Urothelium cell line (cell line): ENCODE measurements at regions not wholly inside any gene's neighbourhood (a gene's known extent, or its start where the extent isn't known, plus 50 kb on each side); places are given as distances from the start of the nearest gene placed in this dataset.
"Not testable (repeated sequence)": the region's sequence is repeated elsewhere in the genome, so short reads cannot be mapped to it uniquely, and the experiment has no call there.

Experiments
- DNase-seq: peaks from one replicate; pipeline ENCODE4 v3.0.0; 2011; ENCODE audit warnings: low spot score, mixed read lengths
- FAIRE-seq: peaks from 2 replicates; lab custom pipeline; 2011; peaks lifted over from hg19 to GRCh38; lab: Jason Lieb, UNC

DNA sequence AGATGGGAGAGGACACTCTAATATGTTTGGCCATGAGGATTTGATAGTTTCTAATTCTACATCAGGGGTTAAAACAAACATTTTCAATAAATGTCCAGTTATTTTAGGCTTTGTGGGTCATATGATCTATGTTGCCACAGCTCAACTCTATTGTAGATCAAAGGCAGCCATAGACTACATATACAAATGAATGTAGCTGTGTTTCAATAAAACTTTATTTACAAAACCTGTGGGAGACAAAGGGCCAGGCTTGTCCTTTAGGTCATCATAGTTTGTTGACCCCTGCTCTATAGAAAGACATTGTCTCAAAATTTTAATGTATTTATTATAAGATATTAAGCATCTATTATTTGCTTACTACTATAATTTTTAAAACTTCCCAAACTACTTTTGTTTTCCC is 325.4 kb upstream of the MEF2C start:
- no peak for FAIRE-seq
- DNase-seq: no peak

DNA sequence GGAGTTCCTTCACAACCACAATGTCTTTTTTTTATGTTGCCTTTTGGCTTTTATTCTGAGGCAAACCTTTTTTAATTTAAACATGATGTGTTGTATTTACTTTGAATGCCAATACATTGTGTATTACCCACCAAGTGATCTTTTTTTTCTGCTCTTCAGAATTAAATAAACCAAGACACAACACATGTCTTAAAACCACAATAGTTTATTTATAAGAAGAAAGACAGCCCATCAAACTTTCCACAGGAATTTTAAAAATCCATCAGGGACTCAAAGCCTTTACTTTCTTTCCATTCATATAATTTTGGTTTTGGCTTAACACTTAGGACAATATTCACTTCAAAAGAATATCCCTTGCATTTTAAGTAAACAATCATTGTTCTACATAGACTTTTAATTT is 321.8 kb upstream of the MEF2C start:
- no peak for FAIRE-seq
- DNase-seq: no peak

DNA sequence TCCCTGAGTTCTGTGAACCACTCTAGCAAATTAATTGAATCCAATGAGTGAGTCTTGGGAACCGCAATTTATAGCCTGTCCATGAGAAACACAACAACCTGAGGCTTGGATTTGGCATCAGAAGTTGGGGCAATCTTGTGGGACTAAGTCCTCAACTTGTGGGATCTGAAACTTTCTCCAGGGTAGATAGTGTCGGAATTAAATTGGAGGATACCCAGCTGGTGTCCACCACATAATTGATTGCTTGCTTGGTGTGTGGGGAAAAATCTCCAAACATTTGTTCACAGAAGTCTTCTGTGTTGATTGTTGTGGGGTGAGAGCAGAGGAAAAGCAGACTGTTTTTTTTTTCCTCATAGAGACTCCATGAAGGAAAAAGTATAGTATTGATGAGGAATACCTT is 320.6 kb upstream of the MEF2C start:
- DNase-seq (no peak), FAIRE-seq (no peak)

DNA sequence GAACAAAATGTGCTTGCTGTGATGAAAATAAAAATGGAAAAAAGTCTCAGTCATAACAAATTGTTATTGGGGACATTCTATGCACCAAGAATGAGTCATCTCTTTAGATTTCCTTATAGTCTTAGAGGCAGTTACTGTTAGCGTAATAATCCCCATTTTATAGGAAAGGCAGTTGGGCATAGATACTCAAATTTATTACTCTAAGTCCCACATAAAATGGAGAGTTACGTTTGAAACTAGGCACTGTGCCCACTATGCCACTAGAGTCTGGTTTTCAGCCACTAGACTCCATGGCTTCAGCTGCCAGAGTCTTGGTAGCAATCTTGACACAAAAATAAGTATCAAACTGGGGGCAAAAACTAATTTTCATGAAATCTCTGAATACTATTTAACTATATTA is 317.9 kb upstream of the MEF2C start:
- FAIRE-seq (no peak), DNase-seq (no peak)

DNA sequence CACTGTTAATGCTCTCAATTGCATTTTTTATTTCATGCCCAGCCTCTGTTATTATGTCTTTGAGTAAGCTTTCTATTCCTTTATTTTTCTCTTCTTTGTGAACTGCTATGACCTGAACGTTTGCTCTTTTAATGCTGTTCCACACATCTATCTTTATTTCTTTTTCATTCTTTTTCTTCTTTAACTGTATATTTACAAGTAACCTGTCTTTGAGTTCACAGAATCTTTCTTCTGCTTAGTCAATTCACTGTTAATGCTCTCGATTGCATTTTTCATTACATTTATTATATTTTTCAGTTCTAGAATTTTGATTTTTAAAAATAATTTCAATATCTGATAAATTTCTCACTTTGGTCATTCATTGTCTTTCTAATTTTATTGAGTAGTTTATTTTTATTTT is 316.3 kb upstream of the MEF2C start:
- FAIRE-seq (no peak), DNase-seq (no peak)

DNA sequence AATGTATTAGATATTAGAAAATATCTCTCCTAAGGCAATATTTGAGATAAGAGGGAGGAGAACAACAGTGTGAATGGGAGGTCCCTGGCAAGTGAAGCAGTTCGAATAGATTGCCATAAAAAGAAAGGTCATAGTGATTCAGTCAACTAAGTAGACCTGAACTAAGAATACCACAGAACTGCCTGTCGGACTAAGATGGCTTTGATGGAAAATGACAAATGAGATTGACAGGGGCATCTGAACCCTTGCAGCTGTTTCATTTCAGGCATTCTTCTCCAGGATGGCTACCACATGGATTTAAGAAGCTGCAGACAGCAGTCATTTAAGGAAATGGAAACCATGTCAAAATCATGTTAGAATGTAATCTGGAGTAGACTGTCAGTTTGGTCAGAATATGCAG is 308.4 kb upstream of the MEF2C start:
- DNase-seq (no peak), FAIRE-seq (no peak)

DNA sequence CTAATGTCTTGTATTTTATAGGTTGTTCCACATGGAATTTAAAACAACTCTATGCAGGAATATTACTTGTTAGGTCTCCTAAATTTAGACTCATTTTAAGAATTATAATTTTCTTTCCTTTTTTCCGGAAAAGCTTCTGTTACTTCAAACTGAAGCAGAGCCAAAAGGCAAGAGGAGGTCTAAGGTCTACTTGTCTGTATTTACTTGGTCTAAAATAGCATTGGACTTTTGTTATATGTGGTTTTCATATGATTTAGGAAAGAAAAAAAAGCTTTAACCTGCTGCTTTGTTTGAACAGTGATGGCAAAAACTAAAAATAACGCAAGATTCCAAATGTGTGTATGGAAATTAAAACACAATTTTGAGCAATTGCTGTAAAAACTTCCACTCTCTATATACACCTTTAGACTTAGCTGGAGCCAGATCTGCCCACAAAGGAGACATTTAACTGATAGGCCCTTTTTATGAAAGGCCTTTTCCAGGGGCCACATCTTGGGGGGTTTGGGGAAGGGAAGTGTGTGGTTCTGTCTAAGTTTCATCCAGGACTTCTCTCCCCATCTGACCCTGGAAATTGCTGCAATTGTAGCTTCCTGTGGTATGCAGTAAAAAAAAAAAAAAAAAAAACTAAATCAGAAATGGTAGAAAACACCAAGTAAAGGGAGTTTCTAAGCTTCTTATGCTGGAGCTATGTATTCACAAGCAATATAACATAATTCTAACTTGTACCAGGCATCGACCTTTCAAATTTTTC is 307.7 kb upstream of the MEF2C start:
- FAIRE-seq (no peak), DNase-seq (no peak)

DNA sequence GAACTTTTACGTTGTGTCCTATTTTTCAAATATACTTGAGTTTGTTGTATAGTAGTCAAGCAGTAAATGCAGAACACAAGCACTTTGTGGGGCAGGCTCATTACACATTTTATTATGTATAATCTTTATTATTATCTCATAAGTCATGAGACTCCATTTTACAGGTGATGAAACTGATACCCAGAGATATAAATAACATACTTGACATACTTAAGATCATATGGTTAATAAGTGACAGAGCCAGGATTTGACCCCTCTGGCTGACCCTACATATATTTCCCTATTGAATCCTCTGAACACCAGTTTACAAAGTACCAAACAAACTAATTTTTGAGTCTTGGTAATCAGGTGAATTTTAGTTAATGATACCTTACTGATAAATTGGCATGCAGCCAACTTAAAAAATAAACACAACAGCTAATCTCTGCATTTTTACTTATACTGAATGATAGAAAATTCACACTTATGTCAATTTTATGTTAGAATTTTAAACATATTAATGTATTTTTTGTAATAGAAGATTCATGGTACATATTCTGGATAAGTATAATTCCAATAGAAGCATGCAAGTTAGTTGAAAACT is 305.0 kb upstream of the MEF2C start:
- no peak for FAIRE-seq

DNA sequence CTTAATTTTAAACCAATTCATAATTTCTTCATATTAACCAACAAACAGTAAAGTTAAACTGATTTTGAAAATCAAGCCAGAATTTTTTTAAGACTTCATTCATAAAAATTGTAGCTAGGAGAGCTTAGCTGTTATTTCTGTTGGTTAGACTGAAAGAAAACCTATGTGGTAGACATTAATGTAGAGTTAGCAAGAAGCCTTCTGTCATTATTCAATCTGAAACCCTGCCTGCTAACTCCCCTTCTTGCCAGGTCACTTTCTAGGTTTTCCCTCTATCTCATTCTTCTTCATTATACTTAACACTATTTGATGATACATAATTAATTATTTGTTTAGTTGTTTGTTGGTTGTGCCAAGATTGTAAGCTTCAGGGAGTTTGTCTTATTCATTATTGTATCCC is 304.3 kb upstream of the MEF2C start:
- DNase-seq (no peak), FAIRE-seq (no peak)

More for the DNA sequence above, 305.0 kb upstream of the MEF2C start:
- no peak for DNase-seq

DNA sequence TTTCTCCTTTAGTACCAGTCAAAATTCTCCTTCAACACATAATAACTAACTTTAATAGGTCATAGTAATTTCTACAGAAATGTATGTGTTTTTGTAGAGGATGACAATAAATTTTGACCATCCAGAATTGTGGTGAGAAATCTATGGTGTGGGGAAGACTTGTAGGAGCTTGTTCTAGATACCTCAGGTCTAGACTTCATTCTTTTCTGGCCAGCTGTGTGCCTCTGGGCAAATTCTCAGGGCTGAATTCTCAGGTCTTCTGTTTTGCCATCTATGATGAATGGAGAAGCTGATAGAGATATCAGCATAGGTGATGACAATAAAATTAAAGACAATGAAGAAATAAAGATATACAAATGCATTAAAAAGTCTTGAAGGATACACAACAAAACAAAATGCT is 298.6 kb upstream of the MEF2C start:
- no peak for FAIRE-seq

DNA sequence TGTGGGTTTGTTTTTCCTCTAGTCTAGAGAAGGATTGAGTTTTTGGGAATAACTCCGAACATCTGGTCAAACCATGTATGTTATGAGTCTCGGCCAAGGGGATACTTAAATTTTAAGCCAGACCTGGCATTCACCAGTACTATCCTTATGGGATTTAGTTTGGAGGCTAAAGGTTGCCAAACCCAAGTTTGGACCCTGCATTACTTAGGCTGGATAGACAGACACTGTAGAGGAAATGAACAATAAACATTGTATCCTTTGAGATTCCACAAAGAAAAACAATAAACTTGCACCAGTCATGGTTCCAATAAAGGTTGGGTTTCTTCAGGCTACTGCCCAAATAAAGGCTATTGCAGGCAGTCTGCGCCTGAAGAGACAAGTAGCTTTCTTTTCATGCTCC is 296.7 kb upstream of the MEF2C start:
- no peak for FAIRE-seq
- DNase-seq: no peak

More for the DNA sequence above, 298.6 kb upstream of the MEF2C start:
- no peak for DNase-seq

DNA sequence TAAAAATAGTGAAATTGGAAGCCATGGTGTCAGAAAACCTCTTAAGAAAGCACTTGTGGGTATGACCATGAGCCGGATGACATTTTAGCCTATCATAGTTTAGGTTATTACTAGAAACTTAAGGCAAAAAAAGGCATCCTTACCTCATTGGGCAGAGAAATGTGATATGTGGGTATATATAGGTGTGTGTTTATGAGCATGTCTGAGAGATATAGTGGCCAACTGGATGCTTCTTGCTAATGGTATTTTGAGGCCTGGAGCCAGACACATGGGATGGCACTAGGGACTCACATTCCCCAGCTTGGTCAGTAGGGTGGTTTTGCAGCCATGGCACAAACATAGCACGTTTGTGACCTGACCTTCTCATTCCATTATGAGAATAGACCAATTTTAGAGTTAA is 295.6 kb upstream of the MEF2C start:
- DNase-seq (no peak), FAIRE-seq (no peak)

DNA sequence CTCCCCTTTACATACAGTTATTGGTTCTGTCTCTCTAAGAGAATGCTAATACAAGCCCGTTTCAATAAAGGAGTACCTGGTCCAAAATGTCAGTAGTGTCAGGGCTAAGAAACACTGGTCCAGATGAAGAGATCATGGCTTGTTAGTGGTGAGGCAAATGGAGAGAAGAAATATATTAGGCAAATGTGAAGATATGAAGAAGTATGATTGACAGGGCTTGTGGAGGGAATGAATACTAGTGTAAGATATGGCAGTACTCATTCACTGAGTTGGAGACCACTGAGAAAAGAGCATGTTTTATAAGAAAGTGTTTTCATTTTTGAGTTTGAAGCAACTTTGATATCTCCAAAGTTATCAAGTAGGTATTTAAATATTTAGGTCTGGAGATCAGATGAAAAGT is 290.5 kb upstream of the MEF2C start:
- FAIRE-seq: no peak
- no peak for DNase-seq

DNA sequence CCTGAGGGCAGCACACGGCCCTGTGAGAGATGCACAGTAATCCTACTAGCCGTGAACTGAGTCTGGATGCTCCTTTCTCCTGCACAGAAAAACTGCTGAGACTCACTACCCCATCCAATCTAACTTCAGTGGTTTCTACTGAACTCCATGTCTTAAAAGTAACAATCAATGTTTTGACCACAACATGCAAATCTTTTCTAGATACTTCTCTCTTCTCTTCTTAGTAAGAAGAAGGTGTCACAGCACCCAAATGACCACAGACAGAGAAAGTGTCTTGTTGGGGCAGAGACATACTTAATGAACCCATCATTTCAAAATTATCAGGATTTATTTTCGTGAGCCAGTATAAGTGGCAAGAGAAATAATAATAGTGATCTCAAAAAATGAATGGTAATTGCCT is 285.8 kb upstream of the MEF2C start:
- FAIRE-seq (no peak), DNase-seq (no peak)

DNA sequence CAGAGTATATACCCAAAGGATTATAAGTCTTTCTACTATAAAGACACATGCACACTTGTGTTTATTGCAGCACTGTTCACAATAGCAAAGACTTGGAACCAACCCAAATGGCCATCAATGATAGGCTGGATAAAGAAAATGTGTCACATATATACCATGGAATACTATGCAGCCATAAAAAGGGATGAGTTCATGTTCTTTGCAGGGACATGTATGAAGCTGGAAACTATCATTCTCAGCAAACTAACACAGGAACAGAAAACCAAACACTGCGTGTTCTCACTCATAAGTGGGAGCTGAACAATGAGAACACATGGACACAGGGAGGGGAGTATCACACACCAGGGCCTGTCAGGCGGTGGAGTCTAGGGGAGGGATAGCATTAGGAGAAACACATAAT is 281.7 kb upstream of the MEF2C start:
- not testable (repeated sequence) for FAIRE-seq, DNase-seq

DNA sequence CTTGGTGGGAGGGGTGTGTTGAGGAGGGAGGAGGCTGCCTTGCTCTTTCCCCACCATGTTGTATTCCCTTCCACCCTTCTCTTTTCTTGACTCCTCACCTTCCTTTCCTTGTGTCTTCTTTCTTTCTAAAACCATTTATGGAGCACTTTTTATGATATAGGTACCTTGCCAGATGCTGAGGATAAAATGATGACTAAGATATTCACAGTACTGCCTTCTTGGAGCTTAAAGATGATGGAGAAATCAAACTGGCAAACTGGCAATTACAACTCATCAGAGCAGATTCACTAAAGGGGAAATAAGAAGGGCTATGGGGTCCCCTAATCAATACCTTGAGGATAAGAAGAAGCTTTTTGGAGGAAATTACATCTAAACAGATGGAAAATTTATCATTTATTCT is 273.2 kb upstream of the MEF2C start:
- no peak for DNase-seq
- FAIRE-seq: no peak

DNA sequence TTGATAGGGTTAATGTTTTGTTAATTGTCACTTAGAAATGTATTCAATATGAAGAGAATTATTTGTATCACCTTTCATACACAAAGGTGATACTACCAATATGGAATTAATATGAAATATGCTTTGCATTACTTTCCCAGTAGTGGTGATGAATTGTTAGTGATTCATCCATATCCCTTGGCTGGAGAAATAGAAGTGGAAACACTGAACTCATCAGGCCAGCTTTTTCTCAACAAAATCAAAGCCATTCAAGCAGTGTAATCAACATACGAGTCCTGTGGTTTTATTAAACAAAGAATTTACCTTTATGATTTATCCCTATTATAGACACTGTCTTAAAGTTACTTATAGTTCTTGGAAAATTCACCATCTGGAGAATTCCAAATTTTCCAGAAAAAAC is 264.0 kb upstream of the MEF2C start:
- no peak for DNase-seq
- FAIRE-seq: no peak

DNA sequence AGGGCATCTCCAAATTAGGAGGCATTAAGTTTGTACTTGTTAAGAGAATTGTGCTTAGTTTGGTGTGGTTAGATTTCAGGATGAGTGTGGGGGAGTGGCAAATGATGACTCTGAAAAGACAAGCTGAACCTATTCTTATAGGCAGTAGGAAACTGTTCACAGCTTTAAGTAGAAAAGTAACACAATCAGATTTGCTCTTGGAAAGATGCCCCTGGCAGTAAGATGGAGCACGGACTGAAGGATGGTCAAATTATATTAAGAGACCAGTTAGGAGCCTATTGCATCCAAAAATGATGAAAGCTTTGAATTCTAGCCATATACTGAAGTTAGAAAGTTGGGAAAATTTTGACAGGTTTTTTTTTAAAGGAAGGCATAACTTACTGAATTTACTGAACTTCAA is 254.2 kb upstream of the MEF2C start:
- no peak for FAIRE-seq
- DNase-seq: no peak

DNA sequence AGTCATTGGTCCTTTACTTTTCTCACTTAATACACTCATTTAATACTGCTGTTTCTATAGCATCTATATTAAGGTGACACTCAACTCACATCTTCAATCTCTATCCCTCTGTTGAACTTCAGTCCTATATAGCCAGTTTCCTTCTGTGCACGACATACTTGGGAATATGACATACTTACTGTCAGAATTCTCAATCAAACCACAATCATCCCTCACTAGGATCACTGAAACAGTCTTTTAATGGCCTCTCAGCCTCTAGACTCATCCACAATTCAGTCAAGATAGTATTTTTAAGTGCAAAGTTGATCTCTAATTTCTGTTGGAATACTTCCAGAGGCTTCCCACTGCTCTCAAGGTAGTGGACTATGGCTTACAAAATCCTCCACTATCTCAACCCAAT is 251.0 kb upstream of the MEF2C start:
- DNase-seq: no peak
- no peak for FAIRE-seq

DNA sequence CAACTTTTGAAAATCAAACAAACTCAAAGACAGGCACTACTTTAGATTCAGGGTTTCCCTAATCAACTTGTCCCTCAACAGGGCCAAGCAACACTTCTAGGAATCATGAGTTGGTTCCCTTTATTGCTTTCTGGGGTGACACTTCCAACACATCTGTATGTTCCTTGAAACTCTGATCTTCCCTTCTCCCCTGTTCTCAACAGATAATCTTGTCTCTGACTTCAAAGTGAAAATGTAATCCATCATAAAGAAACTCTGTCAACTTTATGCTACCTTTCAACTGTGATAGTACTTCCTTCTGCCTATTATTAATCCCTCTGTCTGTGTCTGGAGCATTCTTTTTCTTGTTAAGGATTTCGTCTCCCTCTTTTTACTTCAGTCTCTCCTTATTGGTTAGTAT is 250.1 kb upstream of the MEF2C start:
- DNase-seq (no peak), FAIRE-seq (no peak)

DNA sequence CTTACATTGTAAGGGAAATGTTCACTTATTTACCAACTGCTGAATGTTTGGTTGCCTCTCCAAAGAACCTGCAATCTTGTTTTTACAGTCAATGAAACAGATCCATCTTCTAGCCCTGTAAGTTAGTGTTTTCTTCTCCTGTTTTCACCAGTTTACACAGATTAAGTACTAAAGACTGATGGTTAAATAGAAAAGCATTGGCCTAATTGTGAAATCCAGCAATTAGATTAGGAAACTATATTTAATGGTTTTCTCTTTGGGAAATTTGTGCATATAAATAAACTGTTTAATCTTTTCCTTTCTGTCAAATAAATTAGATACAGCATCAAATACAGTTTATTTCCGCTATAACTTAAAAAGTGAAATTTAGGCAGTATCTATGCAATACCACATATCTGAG is 247.9 kb upstream of the MEF2C start:
- DNase-seq (no peak), FAIRE-seq (no peak)

DNA sequence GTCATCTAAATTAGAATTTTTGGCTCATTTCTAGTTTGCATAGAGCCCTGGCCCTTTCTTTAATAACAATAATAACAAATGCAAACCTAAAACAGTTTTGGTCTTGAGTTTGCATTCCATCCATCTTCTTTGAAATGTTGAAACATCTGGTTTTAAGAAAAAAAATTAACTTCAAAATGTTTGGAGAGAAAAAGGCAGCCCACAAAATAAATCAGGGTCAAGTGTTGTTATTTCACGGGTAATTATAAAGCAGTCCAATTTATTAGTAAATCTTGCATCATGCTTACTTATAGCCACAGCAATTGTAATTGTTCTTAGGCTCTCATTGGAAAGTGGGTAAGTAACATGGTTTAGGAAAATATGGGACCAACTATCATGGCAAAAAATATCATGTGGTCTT is 247.0 kb upstream of the MEF2C start:
- FAIRE-seq (no peak), DNase-seq (no peak)
